Esophagus squamous epithelium (tissue), 5 donors: ENCODE measurements at regions not wholly inside any gene's neighbourhood (a gene's known extent, or its start where the extent isn't known, plus 50 kb on each side); places are given as distances from the start of the nearest gene placed in this dataset.

Experiments used
- DNase-seq: peaks from one replicate; lab custom pipeline; 2025; lab: John Stamatoyannopoulos, UW
- H3K27ac ChIP-seq, 4 donors: fragments of 200-600 bp; sonication (generic); one replicate each; pipeline ENCODE4 v1.5.1; 2016 to 2019; ENCODE audit warnings: mild to moderate bottlenecking in 1 of 4
- H3K27me3 ChIP-seq, 4 donors: fragments of 200-600 bp; sonication (generic); 1 replicate in 3 of 4; 2 replicates in 1 of 4; pipeline versions ENCODE4 v1.5.1 to v1.6.0; 2017 to 2021; ENCODE audit warnings: antibody characterized with exemption in 1 of 4
- H3K36me3 ChIP-seq, 3 donors: fragments of 200-600 bp; sonication (generic); one replicate each; pipeline ENCODE4 v1.5.1; 2016 to 2019
- H3K4me1 ChIP-seq, 3 donors: fragments of 200-600 bp; sonication (generic); one replicate each; pipeline ENCODE4 v1.5.1; 2017 to 2019
- H3K4me3 ChIP-seq, 4 donors: fragments of 200-600 bp; sonication (generic); 1 replicate in 3 of 4; 2 replicates in 1 of 4; pipeline ENCODE4 v1.5.1; 2016 to 2019; ENCODE audit warnings: mild to moderate bottlenecking in 2 of 4, moderate library complexity in 1 of 4
- H3K9me3 ChIP-seq, 3 donors: fragments of 200-600 bp; sonication (generic); one replicate each; pipeline ENCODE4 v1.5.1; 2016 to 2019
- POLR2A ChIP-seq, 4 donors: fragments of 450-650 bp; IDR thresholded peaks; one replicate each; pipeline ENCODE4 v1.6.1; 2017; ENCODE audit warnings: antibody characterized with exemption in 4 of 4, mild to moderate bottlenecking in 4 of 4, moderate library complexity in 3 of 4
- WGBS, 2 donors: methylation state at CpG; one replicate each; pipeline ENCODE4 v1.1.5; 2018; 5-methylcytosine and 5-hydroxymethylcytosine counted together
- intact Hi-C: fragments of 100-400 bp; cut with DNase I; formaldehyde crosslinking; loops from one replicate; pipeline ENCODE4 v1.15.0; 2022
- TF ChIP-seq, protein P1 (sequence below), 6 experiments: fragments of 450-650 bp in 4 of 6; fragments of 200-600 bp in 2 of 6; sonication (generic) in 2 of 6; IDR thresholded peaks; one replicate each; pipeline ENCODE4 v1.5.1; 2016 to 2019; ENCODE audit warnings: antibody characterized with exemption in 6 of 6, mild to moderate bottlenecking in 4 of 6, moderate library complexity in 4 of 6
- donor health status: DM: yes; HTN: yes; CAD: no.

DNA sequence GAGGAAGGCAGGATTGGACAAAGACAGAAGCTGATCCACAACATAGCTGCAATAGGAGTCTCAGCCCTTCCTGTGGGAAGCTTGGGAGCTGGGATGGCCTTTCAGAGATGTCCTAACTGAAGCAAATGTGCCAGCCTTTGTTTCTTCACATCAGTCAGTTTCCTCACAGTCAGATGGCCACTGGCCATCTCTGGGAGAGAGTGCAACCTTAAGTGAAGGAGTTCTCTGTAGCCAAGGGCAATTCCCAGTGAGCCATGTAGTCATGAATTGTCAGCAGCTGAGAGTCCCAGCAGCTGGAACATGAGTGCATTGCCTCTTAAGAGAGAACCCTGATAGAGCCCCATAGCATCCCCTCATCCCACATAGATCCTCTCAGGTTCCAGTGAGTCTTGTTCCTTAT lies 89.1 kb upstream of the LIFR start:
- TF ChIP-seq, protein P1, sequence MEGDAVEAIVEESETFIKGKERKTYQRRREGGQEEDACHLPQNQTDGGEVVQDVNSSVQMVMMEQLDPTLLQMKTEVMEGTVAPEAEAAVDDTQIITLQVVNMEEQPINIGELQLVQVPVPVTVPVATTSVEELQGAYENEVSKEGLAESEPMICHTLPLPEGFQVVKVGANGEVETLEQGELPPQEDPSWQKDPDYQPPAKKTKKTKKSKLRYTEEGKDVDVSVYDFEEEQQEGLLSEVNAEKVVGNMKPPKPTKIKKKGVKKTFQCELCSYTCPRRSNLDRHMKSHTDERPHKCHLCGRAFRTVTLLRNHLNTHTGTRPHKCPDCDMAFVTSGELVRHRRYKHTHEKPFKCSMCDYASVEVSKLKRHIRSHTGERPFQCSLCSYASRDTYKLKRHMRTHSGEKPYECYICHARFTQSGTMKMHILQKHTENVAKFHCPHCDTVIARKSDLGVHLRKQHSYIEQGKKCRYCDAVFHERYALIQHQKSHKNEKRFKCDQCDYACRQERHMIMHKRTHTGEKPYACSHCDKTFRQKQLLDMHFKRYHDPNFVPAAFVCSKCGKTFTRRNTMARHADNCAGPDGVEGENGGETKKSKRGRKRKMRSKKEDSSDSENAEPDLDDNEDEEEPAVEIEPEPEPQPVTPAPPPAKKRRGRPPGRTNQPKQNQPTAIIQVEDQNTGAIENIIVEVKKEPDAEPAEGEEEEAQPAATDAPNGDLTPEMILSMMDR (IDR thresholded peaks at IDR 0.05) = no peak
- TF ChIP-seq POLR2A (IDR thresholded peaks at IDR 0.05) = no peak
- no peak overlapping the region for H3K4me3 ChIP-seq
- DNase-seq = no peak
- no peaks in the 10 kb centered on the region for H3K9me3 ChIP-seq
- H3K4me1 ChIP-seq = no peaks in the 10 kb centered on the region
- no peaks in the 10 kb centered on the region for H3K27me3 ChIP-seq
- intact Hi-C loops = no loop called here
- H3K27ac ChIP-seq = no peak overlapping the region
- H3K36me3 ChIP-seq = no peaks in the 10 kb centered on the region

DNA sequence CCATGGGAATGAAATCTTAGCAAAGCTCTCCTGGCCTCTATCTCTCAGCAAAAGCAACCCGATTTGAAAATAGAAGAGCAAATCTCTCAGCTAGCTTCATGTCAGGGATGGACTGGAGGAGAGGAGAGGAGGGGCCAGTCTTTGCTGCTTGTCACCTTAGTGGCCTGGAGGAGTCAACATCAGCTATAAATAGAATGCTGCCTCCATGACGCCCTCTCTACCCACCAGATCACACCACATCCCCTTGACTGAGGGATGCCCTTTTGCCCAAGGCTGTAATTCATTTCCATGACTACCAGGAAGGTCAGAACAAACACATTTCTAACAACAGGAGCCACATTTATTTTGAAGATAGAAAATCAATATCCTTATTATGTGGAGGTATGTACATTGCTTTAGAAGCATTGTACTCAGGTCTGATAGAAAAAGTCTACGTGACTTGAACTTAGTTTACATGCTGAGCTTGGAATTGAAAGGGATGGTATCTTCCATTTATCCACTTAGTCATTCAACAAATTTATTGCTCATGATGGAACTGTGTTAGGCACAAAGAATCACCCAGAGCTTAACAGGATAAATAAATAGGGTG lies 92.4 kb upstream of the LIFR start:
- no peak for DNase-seq
- no peak overlapping the region for H3K27ac ChIP-seq
- H3K36me3 ChIP-seq = no peaks in the 10 kb centered on the region
- intact Hi-C loops = no loop called here
- H3K27me3 ChIP-seq = no peaks in the 10 kb centered on the region
- TF ChIP-seq, protein P1 (IDR thresholded peaks at IDR 0.05) = no peak
- TF ChIP-seq POLR2A (IDR thresholded peaks at IDR 0.05) = no peak
- no peaks in the 10 kb centered on the region for H3K4me1 ChIP-seq
- 74 to 77% methylated on average over 3 of the region's 3 CpGs for WGBS, 2 donors
- H3K4me3 ChIP-seq = no peak overlapping the region
- no peaks in the 10 kb centered on the region for H3K9me3 ChIP-seq

GRCh38 chr5:38650540-38650939 lies 94.1 kb upstream of the LIFR start:
- H3K9me3 ChIP-seq = no peaks in the 10 kb centered on the region
- 22 to 24% methylated on average over 3 to 7 of the region's 7 CpGs for WGBS, 2 donors
- intact Hi-C loops = no loop called here
- no peaks in the 10 kb centered on the region for H3K27me3 ChIP-seq
- H3K4me3 ChIP-seq = peak overlapping the region in 1 of 4 donors; percentile 10
- DNase-seq = no peak
- H3K36me3 ChIP-seq = no peaks in the 10 kb centered on the region
- H3K4me1 ChIP-seq = no peaks in the 10 kb centered on the region
- TF ChIP-seq, protein P1 (IDR thresholded peaks at IDR 0.05) = no peak
- TF ChIP-seq POLR2A (IDR thresholded peaks at IDR 0.05) = no peak
- no peak overlapping the region for H3K27ac ChIP-seq

DNA sequence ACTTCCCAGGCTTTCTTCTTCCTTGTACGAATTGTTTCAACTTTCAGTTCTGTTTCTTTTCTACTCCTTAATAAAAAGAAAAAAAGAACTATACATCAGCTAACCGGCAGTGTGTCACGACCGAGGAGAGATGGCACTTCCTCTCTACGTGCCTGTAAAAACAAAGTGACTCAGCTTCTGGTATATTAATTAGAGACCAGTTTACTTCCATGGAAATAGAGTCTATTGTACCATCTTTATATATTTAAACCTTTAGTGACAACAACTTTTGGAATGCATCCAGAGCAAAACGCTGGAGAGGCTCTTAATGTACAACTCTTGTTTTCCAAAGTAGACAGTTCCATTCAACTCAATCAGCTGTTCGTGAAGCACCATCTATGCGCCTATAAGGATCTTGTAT lies 94.5 kb upstream of the LIFR start:
- H3K27ac ChIP-seq = no peak overlapping the region
- no peaks in the 10 kb centered on the region for H3K4me1 ChIP-seq
- no peak for DNase-seq
- WGBS, 2 donors = 19 to 24% methylated on average over 8 of the region's 8 CpGs
- no peak for TF ChIP-seq POLR2A (IDR thresholded peaks at IDR 0.05)
- TF ChIP-seq, protein P1 (IDR thresholded peaks at IDR 0.05) = no peak
- intact Hi-C loops = no loop called here
- no peaks in the 10 kb centered on the region for H3K27me3 ChIP-seq
- no peaks in the 10 kb centered on the region for H3K9me3 ChIP-seq
- H3K36me3 ChIP-seq = no peaks in the 10 kb centered on the region
- peak overlapping the region in 1 of 4 donors; percentile 10 for H3K4me3 ChIP-seq

DNA sequence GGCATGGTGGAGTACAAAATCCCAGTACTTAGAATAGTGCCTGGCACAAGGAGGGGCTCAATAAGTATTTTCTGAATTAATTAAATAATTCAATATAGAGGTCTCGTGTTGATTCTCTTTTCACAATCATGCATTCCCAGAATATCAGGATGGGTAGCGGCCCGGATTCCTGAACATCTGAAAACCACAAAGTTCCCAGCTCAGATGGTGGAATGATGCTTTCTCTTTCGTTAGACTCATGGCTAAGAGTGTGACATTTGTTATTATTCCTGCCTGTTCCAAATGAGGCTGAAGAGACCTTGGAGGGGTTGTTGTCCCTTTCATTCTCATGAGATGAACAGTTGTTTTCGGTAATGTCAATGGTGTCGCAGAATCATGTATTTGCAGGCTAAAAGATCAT lies 95.4 kb upstream of the LIFR start:
- no peak overlapping the region for H3K27ac ChIP-seq
- H3K27me3 ChIP-seq = no peaks in the 10 kb centered on the region
- DNase-seq = no peak
- H3K4me1 ChIP-seq = no peaks in the 10 kb centered on the region
- WGBS, 2 donors = 84 to 89% methylated on average over 6 of the region's 6 CpGs
- no peaks in the 10 kb centered on the region for H3K36me3 ChIP-seq
- H3K4me3 ChIP-seq = no peak overlapping the region
- no peak for TF ChIP-seq POLR2A (IDR thresholded peaks at IDR 0.05)
- TF ChIP-seq, protein P1 (IDR thresholded peaks at IDR 0.05) = no peak
- intact Hi-C loops = no loop called here
- no peaks in the 10 kb centered on the region for H3K9me3 ChIP-seq
